Mesothelial cell of epicardium (in vitro differentiated cells): ENCODE measurements at regions not wholly inside any gene's neighbourhood (a gene's known extent, or its start where the extent isn't known, plus 50 kb on each side); places are given as distances from the start of the nearest gene placed in this dataset.

Experiments used
- DNase-seq, 2 experiments: peaks; one replicate each; pipeline ENCODE4 v3.0.0; 2021; ENCODE audit warnings: low spot score in 2 of 2; ENCODE audit not compliant: unreplicated experiment in 2 of 2
- H3K27ac Mint-ChIP-seq: 2 replicates; pipeline ENCODE4 v1.8.0; 2021; ENCODE audit warnings: mixed read lengths
- H3K27me3 Mint-ChIP-seq: 2 replicates; pipeline ENCODE4 v1.8.0; 2021; ENCODE audit warnings: low read depth, mixed read lengths
- H3K36me3 Mint-ChIP-seq: 2 replicates; pipeline ENCODE4 v1.8.0; 2021; ENCODE audit warnings: mixed read lengths
- H3K4me1 Mint-ChIP-seq: 2 replicates; pipeline ENCODE4 v1.8.0; 2021; ENCODE audit warnings: mixed read lengths
- H3K4me3 Mint-ChIP-seq: 2 replicates; pipeline ENCODE4 v1.8.0; 2021; ENCODE audit warnings: mild to moderate bottlenecking, moderate library complexity, mixed read lengths
- H3K9me3 Mint-ChIP-seq: 2 replicates; pipeline ENCODE4 v1.8.0; 2021; ENCODE audit warnings: mixed read lengths
- TF ChIP-seq, protein P1 (sequence below): fragments of 200-600 bp; sonication (generic); IDR thresholded peaks from one replicate; pipeline ENCODE4 v1.5.0; 2021; ENCODE audit warnings: antibody characterized with exemption; ENCODE audit not compliant: unreplicated experiment

DNA sequence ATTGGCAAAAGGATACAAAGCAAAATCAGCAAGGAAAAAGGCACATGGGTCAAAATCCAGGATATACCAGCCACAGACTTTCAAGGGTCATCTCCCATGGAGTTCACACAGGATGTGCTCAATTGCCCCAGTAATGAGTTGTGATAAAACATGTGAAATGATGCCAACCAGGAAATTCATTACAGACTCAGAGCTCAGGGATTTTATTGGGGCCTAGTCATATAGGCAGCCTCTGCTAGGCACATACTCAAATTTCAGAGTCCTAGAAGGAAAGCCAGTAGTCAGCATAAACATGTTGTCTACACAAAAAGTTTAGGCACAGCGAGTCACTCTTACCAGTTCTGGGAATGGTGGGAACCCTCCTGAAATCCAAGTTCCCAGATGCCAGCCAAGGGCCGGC is 64.4 kb upstream of the OSBPL8 start:
- TF ChIP-seq, protein P1, sequence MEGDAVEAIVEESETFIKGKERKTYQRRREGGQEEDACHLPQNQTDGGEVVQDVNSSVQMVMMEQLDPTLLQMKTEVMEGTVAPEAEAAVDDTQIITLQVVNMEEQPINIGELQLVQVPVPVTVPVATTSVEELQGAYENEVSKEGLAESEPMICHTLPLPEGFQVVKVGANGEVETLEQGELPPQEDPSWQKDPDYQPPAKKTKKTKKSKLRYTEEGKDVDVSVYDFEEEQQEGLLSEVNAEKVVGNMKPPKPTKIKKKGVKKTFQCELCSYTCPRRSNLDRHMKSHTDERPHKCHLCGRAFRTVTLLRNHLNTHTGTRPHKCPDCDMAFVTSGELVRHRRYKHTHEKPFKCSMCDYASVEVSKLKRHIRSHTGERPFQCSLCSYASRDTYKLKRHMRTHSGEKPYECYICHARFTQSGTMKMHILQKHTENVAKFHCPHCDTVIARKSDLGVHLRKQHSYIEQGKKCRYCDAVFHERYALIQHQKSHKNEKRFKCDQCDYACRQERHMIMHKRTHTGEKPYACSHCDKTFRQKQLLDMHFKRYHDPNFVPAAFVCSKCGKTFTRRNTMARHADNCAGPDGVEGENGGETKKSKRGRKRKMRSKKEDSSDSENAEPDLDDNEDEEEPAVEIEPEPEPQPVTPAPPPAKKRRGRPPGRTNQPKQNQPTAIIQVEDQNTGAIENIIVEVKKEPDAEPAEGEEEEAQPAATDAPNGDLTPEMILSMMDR, result no peak
- H3K36me3 Mint-ChIP-seq, result no peaks in the 10 kb centered on the region

DNA sequence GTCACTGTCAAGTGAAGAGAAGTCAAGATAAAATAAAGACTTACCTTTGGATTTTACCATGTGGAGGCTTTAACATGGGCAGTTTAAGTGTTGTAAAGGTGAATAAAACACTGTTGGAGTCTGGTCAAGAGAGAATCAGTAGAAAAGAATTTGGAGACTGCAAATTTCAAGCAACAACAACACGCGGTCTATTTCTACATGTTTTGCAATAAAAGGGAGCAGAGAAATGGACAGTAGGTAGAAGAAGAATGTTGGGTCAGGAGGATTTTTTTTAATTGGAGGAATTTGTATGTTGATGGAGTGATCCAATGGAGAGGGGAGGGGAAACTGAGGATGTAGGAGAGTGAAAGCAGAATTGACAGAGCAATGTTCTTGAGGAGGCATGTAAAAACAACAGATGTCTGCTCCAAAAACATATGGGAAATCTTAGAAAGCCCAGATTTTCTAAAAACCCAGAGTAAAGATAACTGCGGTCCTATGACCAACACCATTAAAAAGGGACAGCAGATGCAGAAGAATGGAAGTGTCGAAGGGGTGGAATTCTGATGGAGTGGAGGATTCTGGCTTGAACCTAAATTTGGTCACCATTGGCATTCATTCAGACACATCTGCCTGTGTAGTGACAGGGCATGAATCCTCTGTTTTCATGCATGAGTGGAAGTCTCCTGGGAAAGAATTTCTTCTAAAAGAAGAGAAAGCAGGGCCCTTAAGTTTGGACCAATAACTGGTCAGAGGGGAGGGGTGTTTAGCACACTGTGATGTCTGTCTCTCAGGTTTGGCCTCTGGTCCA is 68.0 kb upstream of the OSBPL8 start:
- no peak overlapping the region for H3K27ac Mint-ChIP-seq
- H3K36me3 Mint-ChIP-seq, result no peaks in the 10 kb centered on the region
- peaks cover 2% of the 10 kb centered on the region for H3K4me1 Mint-ChIP-seq
- no peaks in the 10 kb centered on the region for H3K27me3 Mint-ChIP-seq
- H3K9me3 Mint-ChIP-seq, result no peaks in the 10 kb centered on the region
- DNase-seq, result no peak
- no peak overlapping the region for H3K4me3 Mint-ChIP-seq
- TF ChIP-seq, protein P1, result no peak

More for the DNA sequence above, 64.4 kb upstream of the OSBPL8 start:
- Mint-ChIP-seq H3K4me1 (peaks cover 5% of the 10 kb centered on the region), H3K27ac (no peak overlapping the region), H3K27me3 (no peaks in the 10 kb centered on the region), H3K9me3 (no peaks in the 10 kb centered on the region), H3K4me3 (no peak overlapping the region)
- DNase-seq, result no peak

DNA sequence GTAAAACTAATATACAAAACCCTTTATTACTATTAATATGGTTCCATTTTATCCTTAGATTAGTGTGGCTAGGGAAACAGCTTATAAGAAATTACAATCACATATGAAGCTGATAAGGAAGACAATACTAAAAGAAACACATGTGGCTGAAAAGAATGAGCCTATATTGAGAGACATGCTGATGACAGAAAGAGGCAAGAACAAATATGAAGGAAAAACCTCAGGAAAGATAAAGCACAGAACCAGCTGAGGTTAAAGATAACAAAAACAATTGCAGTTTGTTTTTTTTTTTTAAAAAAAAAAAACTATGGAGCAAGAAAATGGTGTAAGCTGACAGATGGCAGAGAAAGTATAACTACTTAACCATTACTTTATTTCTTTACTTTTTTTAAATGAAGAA is 69.2 kb upstream of the OSBPL8 start:
- H3K9me3 Mint-ChIP-seq, result no peaks in the 10 kb centered on the region
- TF ChIP-seq, protein P1, result no peak
- no peak overlapping the region for H3K27ac Mint-ChIP-seq
- no peaks in the 10 kb centered on the region for H3K27me3 Mint-ChIP-seq
- no peaks in the 10 kb centered on the region for H3K36me3 Mint-ChIP-seq
- H3K4me1 Mint-ChIP-seq, result peaks cover 2% of the 10 kb centered on the region
- no peak for DNase-seq
- no peak overlapping the region for H3K4me3 Mint-ChIP-seq

DNA sequence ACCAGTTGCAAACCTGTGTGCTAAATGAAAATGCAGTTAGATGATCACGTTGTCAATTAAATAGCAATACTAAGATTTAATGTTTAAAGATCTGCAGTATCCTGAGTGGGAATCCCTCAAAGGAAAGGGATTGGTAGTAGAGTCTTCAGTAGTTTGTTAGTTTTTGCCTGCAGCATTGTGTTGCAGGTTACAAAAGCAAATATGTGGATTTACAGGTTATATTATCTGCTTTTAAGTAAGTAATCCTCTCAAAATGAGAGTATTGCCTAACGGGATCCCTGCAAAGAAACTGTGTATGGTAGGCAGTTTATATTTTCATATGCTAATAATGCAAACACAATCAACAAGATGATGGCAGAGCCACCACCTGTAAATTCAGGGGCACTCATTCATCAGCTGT is 72.2 kb upstream of the OSBPL8 start:
- no peaks in the 10 kb centered on the region for H3K9me3 Mint-ChIP-seq
- no peak overlapping the region for H3K4me3 Mint-ChIP-seq
- H3K27me3 Mint-ChIP-seq, result no peaks in the 10 kb centered on the region
- H3K4me1 Mint-ChIP-seq, result peaks cover 11% of the 10 kb centered on the region
- no peak for DNase-seq
- no peak overlapping the region for H3K27ac Mint-ChIP-seq
- no peaks in the 10 kb centered on the region for H3K36me3 Mint-ChIP-seq
- TF ChIP-seq, protein P1, result no peak

DNA sequence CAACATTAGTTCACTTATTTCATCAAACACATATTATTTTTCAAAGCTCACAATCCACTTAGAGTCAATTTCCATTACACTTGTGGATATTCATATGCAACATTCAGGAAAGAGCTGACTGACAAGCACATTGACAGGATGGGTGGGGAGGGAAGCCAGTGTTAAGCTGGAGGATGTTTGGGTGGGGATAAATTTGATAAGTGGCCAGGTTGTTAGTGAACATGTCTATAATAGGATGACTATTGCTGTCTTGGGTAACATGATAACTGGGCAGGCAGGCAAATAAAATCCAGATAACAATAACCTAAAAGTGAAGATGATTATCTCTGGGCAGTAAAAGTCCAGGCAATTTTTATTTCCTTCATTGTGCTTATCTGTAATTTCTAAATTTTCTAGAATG is 73.8 kb upstream of the OSBPL8 start:
- Mint-ChIP-seq H3K4me1 (peaks cover 11% of the 10 kb centered on the region), H3K4me3 (no peak overlapping the region), H3K9me3 (no peaks in the 10 kb centered on the region), H3K27ac (no peak overlapping the region), H3K27me3 (no peaks in the 10 kb centered on the region), H3K36me3 (no peaks in the 10 kb centered on the region)
- DNase-seq, result no peak
- TF ChIP-seq, protein P1, result no peak
